AG10803 (cell line): ENCODE measurements at regions not wholly inside any gene's neighbourhood (a gene's known extent, or its start where the extent isn't known, plus 50 kb on each side); places are given as distances from the start of the nearest gene placed in this dataset.

ENCODE experiments used
- DNase-seq: peaks from one replicate; pipeline ENCODE4 v3.0.0; 2010; ENCODE audit warnings: low read depth
- H3K4me3 ChIP-seq: 2 replicates; pipeline ENCODE4 v1.5.1; 2011; ENCODE audit warnings: mild to moderate bottlenecking, low read length, control low read depth
- TF ChIP-seq, protein P1 (sequence below): conservative IDR thresholded peaks from 2 replicates; pipeline ENCODE4 v1.5.1; 2011; ENCODE audit warnings: mild to moderate bottlenecking, low read length, control low read depth, inconsistent platforms

DNA sequence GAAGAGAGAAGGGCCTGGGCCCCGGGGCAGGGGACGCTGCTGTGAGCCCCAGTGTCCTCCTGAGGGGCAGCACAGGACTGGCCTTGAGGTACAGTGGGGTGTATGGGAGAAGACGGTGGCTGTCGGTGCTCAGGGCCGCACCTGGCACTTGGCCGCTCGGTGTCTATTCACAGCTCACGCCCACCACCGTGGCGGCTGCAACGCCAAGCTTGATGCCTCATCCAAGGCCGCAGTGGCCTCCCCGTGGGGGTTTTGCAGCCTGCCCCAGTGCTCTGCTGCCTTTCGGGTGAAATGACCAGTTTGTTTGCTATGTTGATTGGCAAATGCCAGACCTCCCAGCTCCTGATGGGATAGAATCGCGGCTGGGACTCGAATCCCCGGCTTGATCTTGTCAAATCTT is 79.5 kb upstream of the SLCO4A1 start:
- DNase-seq = no peak
- no peak overlapping the region for H3K4me3 ChIP-seq
- TF ChIP-seq, protein P1, sequence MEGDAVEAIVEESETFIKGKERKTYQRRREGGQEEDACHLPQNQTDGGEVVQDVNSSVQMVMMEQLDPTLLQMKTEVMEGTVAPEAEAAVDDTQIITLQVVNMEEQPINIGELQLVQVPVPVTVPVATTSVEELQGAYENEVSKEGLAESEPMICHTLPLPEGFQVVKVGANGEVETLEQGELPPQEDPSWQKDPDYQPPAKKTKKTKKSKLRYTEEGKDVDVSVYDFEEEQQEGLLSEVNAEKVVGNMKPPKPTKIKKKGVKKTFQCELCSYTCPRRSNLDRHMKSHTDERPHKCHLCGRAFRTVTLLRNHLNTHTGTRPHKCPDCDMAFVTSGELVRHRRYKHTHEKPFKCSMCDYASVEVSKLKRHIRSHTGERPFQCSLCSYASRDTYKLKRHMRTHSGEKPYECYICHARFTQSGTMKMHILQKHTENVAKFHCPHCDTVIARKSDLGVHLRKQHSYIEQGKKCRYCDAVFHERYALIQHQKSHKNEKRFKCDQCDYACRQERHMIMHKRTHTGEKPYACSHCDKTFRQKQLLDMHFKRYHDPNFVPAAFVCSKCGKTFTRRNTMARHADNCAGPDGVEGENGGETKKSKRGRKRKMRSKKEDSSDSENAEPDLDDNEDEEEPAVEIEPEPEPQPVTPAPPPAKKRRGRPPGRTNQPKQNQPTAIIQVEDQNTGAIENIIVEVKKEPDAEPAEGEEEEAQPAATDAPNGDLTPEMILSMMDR = no peak

DNA sequence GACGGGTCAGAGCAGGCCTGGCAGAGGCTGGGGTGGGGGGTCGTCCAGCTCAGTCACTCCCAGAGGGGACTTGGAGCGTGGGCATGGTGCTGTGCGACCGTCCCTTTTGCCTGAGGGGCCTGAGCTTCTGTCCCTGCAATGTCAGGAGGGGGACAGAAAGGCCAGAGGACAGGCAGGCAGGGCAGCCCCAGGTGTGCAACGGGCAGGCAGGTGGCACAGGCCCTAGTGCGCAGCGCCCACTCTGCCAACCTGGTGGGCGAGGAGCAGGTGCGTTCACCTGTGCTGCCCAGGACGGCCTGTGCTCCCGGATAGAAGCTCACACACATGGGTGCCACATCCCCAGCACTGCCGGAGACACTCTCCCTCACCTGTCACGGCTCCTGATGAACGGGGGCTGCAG is 78.7 kb upstream of the SLCO4A1 start:
- H3K4me3 ChIP-seq = no peak overlapping the region
- TF ChIP-seq, protein P1 = no peak
- DNase-seq = no peak

DNA sequence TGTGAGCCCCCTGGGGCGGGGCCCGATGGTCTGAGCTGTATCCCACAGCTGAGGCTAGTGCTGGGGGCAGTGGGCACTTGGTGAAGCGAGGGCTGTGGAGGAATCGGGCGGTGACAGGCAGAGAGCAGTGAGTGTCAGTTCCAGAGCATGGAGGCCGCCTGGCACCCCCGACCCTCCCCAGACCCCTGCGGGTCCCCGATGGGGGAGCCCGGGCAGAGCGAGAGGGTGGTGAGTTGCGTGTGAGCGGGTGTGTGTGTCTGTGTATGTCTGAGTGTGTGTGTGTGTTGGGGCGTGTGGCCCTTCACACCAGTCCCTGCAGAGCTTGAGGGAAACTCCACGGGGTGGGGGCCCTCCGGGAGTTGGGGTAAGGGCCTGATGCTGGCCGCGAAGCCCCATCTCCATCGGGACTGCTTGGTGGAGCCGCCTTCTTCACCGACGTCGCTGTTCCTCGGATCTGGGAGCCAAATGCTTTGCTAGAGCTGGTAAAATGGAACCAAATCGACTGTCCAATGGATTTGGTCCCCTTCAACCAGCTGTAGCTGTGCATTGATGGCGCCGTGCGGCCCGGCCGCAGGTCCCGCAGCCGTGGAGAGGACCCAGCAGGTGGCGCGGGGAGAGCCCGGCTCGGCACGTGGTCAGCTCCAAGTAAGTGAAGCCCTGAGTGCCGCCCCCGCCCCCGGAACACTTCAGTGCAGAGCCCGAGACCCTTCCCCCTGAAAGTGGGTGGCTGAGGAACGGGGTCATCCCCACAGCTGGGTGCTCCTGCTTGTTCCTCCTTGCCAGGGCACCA is 77.7 kb upstream of the SLCO4A1 start:
- TF ChIP-seq, protein P1 = no peak
- no peak for DNase-seq
- no peak overlapping the region for H3K4me3 ChIP-seq

DNA sequence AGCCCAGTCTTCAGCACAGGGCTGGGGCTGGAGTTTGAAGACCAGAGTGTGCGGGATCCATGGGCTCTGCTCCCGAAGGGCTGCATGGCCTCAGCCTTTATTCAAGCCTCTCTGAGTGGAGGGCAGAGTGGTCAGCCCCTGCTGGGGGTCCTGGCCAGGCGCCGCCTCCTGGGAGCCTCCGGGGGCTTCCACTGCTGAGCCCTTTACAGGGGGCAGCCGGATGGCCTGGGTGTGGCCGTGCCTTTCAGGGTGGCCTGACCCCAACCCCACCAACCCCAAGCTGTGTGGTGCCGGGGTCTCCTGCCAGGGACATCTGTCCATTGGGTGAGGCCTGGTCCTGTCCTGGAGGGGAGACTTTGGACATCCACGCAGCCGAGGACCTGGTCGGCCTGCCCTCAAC is 76.0 kb upstream of the SLCO4A1 start:
- no peak for DNase-seq
- TF ChIP-seq, protein P1 = no peak
- H3K4me3 ChIP-seq = no peak overlapping the region

DNA sequence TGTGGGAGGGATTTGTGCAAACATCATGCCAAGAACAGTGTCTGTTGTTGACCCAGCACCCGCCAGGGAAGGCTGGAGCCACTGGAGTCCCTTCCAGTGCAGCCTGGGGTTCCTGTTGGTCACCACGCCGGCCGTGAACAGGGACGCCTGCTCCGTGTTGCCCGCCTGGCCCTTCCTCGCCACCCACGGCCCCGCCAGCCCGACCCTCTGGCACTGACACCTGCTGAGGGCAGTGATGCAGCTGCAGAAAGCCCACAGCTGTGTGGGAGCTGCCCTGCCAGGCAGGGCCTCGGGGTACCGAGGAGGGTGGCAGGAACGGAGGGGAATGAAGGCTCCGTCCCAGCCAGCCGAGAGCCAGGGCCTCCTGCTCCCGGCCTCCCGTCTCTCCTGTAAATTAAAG is 75.5 kb upstream of the SLCO4A1 start:
- TF ChIP-seq, protein P1 = no peak
- DNase-seq = no peak
- no peak overlapping the region for H3K4me3 ChIP-seq

DNA sequence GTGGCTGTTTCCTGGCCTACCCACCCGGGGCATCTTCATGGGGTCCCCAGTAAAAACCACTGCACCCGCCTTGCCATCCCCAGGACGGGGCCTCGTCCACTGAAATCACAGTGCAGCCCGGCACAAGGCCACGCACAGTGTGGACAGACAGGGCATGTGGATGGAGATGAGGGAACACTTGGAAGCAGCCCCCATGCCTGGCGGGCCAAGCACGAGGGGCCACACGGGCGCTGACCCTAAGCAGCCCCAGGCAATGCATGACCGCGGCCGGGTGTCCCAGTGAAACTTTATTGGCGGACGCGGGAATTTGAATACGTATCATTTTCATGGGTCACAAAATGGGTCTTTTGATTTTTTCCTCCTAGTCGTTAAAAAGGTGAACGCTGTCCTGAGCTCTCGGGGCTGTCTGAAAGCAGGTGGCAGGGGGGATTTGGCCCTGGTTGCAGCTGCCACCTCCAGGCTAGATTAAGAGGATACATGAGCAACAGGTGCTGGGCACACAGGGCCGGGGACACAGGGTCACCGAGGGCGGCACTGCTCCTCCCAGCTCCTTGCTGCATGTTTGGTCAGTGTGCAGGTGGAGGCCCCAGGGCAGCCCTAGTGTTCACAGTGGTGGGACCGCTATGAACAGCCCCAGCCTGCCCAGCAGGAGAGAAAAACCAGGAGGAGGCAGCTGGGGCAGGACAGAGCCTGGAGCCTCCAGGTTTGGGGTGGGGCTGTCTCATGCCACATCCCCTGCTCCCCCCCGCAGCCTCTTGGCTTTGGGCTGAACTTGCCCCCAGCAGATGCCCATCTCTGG is 74.9 kb upstream of the SLCO4A1 start:
- no peak overlapping the region for H3K4me3 ChIP-seq
- DNase-seq = no peak
- TF ChIP-seq, protein P1 = no peak

DNA sequence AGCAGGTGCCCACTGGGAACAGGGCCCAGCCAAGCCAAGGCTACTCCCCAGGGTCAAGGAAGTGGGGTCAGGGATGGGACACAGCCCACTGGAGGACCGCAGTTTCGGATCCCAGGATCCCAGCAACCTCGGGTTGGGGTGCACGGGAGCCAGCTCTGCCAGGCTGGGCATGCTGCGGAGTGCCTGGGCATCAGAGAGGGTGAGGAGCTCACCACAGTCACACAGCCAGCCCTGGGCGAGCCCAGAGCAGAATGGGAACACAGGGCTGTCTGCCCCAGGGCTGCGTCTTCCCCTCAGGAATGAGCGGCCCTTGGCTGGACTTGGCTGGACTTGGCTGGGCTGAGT is 74.3 kb upstream of the SLCO4A1 start:
- TF ChIP-seq, protein P1 = no peak
- H3K4me3 ChIP-seq = no peak overlapping the region
- DNase-seq = no peak
